Dermis microvascular lymphatic vessel endothelial cell (primary cell): ENCODE measurements at regions not wholly inside any gene's neighbourhood (a gene's known extent, or its start where the extent isn't known, plus 50 kb on each side); places are given as distances from the start of the nearest gene placed in this dataset.

Source experiments
- DNase-seq, 2 donors: peaks; one replicate each; pipeline versions ENCODE4 v3.0.0 to v3.0.0-alpha.2; 2010; ENCODE audit warnings: low read depth in 2 of 2

- no peak for DNase-seq
These were observed 136.5 kb upstream of the ZNF236 start for GRCh38 chr18:76685860-76686259.

GRCh38 chr18:76685402-76685801 is 137.0 kb upstream of the ZNF236 start:
- no peak for DNase-seq

GRCh38 chr18:76684265-76684664 is 138.1 kb upstream of the ZNF236 start:
- DNase-seq: no peak

GRCh38 chr18:76679945-76680344 is 142.4 kb upstream of the ZNF236 start:
- DNase-seq: no peak

GRCh38 chr18:76679259-76679658 is 143.1 kb upstream of the ZNF236 start:
- DNase-seq: no peak

GRCh38 chr18:76678248-76678647 is 144.1 kb upstream of the ZNF236 start:
- no peak for DNase-seq

GRCh38 chr18:76674596-76674995 is 147.8 kb upstream of the ZNF236 start:
- no peak for DNase-seq

- no peak for DNase-seq
These were observed 148.8 kb upstream of the ZNF236 start for GRCh38 chr18:76673281-76674185.

GRCh38 chr18:76672627-76673026 is 149.7 kb upstream of the ZNF236 start:
- no peak for DNase-seq

- no peak for DNase-seq
These were observed 151.6 kb upstream of the ZNF236 start for GRCh38 chr18:76670564-76671288.

- no peak for DNase-seq
These were observed 153.8 kb upstream of the ZNF236 start for GRCh38 chr18:76668546-76668945.

GRCh38 chr18:76668119-76668518 is 154.2 kb upstream of the ZNF236 start:
- no peak for DNase-seq

GRCh38 chr18:76667603-76668002 is 154.8 kb upstream of the ZNF236 start:
- no peak for DNase-seq

- DNase-seq: no peak
These were observed 159.7 kb upstream of the ZNF236 start for GRCh38 chr18:76662626-76663025.

GRCh38 chr18:76660571-76661192 is 161.7 kb upstream of the ZNF236 start:
- DNase-seq: no peak

- DNase-seq: no peak
These were observed 163.6 kb upstream of the ZNF516 start for GRCh38 chr18:76658627-76659026.

- no peak for DNase-seq
These were observed 162.9 kb upstream of the ZNF516 start for GRCh38 chr18:76657911-76658470.

GRCh38 chr18:76656925-76657827 is 162.1 kb upstream of the ZNF516 start:
- DNase-seq: no peak

GRCh38 chr18:76654577-76654976 is 159.5 kb upstream of the ZNF516 start:
- DNase-seq: no peak

GRCh38 chr18:76647322-76647721 is 152.3 kb upstream of the ZNF516 start:
- no peak for DNase-seq

- DNase-seq: no peak
These were observed 149.5 kb upstream of the ZNF516 start for GRCh38 chr18:76644580-76644979.
